Hepatocyte (in vitro differentiated cells): ENCODE measurements at regions not wholly inside any gene's neighbourhood (a gene's known extent, or its start where the extent isn't known, plus 50 kb on each side); places are given as distances from the start of the nearest gene placed in this dataset.

Experiments used
- EZH2 ChIP-seq: fragments of 200-600 bp; sonication (generic); IDR thresholded peaks from 2 replicates; pipeline ENCODE4 v1.6.1; 2016; ENCODE audit warnings: antibody characterized with exemption, mild to moderate bottlenecking, borderline replicate concordance
- EZH2phosphoT487 ChIP-seq: fragments of 200-600 bp; sonication (generic); IDR thresholded peaks from one replicate; pipeline ENCODE4 v1.6.1; 2018; ENCODE audit warnings: antibody characterized with exemption, mild to moderate bottlenecking, low read depth, moderate library complexity; ENCODE audit not compliant: unreplicated experiment, severe bottlenecking
- TF ChIP-seq, protein P1 (sequence below): fragments of 200-600 bp; sonication (generic); IDR thresholded peaks from 2 replicates; pipeline ENCODE4 v1.5.1; 2016; ENCODE audit warnings: antibody characterized with exemption, mild to moderate bottlenecking; ENCODE audit not compliant: poor library complexity

DNA sequence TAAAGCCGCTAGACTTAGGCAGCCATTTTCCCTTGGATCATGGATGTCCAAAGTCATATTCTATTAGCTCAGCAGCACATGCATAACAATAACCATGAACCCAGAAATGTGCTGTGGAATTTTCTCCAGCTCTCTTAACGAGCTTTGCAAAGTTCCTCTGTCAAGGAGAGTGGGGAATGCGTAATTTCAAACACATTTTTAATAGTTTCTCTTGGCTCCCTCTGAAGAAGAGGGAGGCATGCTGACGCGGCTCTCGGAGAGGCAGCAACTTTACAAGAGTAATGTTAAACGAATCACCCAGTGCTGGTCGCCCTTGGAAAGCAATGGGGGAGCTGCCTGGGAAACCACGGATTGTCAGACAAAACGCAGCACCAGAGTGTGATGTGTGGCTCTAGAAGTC lies 114.8 kb downstream of the RAB18 start:
- TF ChIP-seq, protein P1, sequence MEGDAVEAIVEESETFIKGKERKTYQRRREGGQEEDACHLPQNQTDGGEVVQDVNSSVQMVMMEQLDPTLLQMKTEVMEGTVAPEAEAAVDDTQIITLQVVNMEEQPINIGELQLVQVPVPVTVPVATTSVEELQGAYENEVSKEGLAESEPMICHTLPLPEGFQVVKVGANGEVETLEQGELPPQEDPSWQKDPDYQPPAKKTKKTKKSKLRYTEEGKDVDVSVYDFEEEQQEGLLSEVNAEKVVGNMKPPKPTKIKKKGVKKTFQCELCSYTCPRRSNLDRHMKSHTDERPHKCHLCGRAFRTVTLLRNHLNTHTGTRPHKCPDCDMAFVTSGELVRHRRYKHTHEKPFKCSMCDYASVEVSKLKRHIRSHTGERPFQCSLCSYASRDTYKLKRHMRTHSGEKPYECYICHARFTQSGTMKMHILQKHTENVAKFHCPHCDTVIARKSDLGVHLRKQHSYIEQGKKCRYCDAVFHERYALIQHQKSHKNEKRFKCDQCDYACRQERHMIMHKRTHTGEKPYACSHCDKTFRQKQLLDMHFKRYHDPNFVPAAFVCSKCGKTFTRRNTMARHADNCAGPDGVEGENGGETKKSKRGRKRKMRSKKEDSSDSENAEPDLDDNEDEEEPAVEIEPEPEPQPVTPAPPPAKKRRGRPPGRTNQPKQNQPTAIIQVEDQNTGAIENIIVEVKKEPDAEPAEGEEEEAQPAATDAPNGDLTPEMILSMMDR = no peak
- TF ChIP-seq EZH2phosphoT487 (no peak), EZH2 (no peak)
